ENCODE measurements at regions not wholly inside any gene's neighbourhood (a gene's known extent, or its start where the extent isn't known, plus 50 kb on each side); places are given as distances from the start of the nearest gene placed in this dataset.
A peak's percentile ranks its signal among the peaks of the same experiment; 100 is the strongest.

DNA sequence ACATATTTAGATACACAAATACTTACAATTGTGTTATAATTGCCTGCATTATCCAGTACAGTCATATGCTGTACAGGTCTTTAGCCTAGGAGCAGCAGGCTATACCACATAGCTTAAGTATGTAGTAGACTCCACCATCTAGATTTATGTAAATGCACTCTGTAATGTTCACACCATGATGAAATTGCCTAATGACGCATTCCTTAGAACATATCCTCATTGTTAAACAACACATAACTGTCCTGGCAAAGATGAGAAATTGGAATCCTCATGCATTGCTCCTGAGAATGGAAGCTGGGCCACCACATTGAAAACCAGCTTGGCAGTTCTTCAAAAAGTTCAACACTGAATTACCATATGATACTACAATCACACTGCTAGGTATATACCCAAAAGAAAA, 1002.8 kb upstream of the CELF2 start:
- Histone ChIP-seq H3K36me3 (ENCODE audit: control insufficient read depth in 3 of 3, insufficient read depth in 2 of 3, low read depth in 1 of 3, low read length in 3 of 3) (no peaks in the 10 kb centered on the region), H3K4me1 (ENCODE audit: control insufficient read depth in 3 of 3, insufficient read depth in 2 of 3, low read depth in 1 of 3, low read length in 2 of 3) (no peaks in the 10 kb centered on the region), H3K27ac (ENCODE audit: low read depth in 1 of 3, low read length in 2 of 3) (no peak overlapping the region), H3K27me3 (ENCODE audit: control insufficient read depth in 3 of 3, insufficient read depth in 3 of 3, low read length in 3 of 3) (no peaks in the 10 kb centered on the region), H3K9me3 (ENCODE audit: control insufficient read depth in 2 of 2, insufficient read depth in 1 of 2, low read depth in 1 of 2, low read length in 1 of 2) (no peaks in the 10 kb centered on the region), H3K4me3 (ENCODE audit: low read depth in 1 of 3, low read length in 3 of 3) (no peak overlapping the region)
- DNase-seq (no peak), FAIRE-seq (no peak)
- WGBS, 3 donors, result 85 to 89% (median 89%) methylated on average over 1 of the region's 1 CpG

DNA sequence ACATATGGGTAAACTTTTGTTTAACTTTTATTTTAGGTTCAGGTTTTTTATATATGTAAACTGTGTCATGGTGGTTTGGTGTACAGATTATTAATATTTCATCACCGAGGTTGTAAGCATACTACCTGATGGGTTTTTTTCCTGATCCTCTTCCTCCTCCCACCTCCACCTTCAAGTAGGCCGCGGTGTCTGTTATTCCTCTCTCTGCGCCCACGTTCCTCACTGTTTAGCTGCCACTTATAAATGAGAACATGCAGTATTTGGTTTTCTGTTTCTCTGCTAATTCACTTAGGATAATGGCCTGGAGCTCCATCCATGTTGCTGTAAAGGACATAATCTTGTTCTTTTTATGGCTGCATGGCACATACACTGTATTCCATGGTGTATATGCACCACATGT, 1000.0 kb upstream of the CELF2 start:
- FAIRE-seq, result no peak

DNA sequence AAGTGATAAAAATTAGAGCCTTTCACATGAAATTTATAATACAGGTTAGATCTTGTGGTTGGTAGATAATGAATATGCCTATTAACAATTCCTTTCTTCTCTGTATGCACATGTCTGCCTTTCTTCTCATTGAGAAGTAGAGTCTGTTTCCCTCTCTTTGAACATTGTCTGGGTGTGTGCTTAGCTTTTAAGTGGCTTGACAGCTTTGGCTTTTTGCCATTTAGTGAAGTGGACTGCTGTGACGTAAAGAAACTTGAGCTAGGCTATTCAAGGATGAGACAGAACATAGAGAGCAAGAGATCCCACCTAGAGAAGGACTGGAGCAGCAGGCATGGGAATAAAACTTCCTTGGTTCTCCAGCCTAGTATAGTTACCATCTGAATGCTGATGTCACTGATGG, 996.7 kb upstream of the CELF2 start:
- no peak for DNase-seq
- no peak for FAIRE-seq
- H3K4me1 ChIP-seq (ENCODE audit: control insufficient read depth in 3 of 3, insufficient read depth in 2 of 3, low read depth in 1 of 3, low read length in 2 of 3), result no peaks in the 10 kb centered on the region
- H3K4me3 ChIP-seq (ENCODE audit: low read depth in 1 of 3, low read length in 3 of 3), result no peak overlapping the region
- WGBS, 3 donors, result 37 to 52% (median 50%) methylated on average over 1 of the region's 1 CpG
- H3K27me3 ChIP-seq (ENCODE audit: control insufficient read depth in 3 of 3, insufficient read depth in 3 of 3, low read length in 3 of 3), result no peaks in the 10 kb centered on the region
- H3K27ac ChIP-seq (ENCODE audit: low read depth in 1 of 3, low read length in 2 of 3), result no peak overlapping the region
- H3K36me3 ChIP-seq (ENCODE audit: control insufficient read depth in 3 of 3, insufficient read depth in 2 of 3, low read depth in 1 of 3, low read length in 3 of 3), result no peaks in the 10 kb centered on the region
- no peaks in the 10 kb centered on the region for H3K9me3 ChIP-seq (ENCODE audit: control insufficient read depth in 2 of 2, insufficient read depth in 1 of 2, low read depth in 1 of 2, low read length in 1 of 2)

More for the DNA sequence above, 1000.0 kb upstream of the CELF2 start:
- DNase-seq, result no peak
- Histone ChIP-seq H3K4me3 (ENCODE audit: low read depth in 1 of 3, low read length in 3 of 3) (no peak overlapping the region), H3K9me3 (ENCODE audit: control insufficient read depth in 2 of 2, insufficient read depth in 1 of 2, low read depth in 1 of 2, low read length in 1 of 2) (no peaks in the 10 kb centered on the region), H3K27me3 (ENCODE audit: control insufficient read depth in 3 of 3, insufficient read depth in 3 of 3, low read length in 3 of 3) (no peaks in the 10 kb centered on the region), H3K4me1 (ENCODE audit: control insufficient read depth in 3 of 3, insufficient read depth in 2 of 3, low read depth in 1 of 3, low read length in 2 of 3) (no peaks in the 10 kb centered on the region), H3K27ac (ENCODE audit: low read depth in 1 of 3, low read length in 2 of 3) (no peak overlapping the region), H3K36me3 (ENCODE audit: control insufficient read depth in 3 of 3, insufficient read depth in 2 of 3, low read depth in 1 of 3, low read length in 3 of 3) (no peaks in the 10 kb centered on the region)
- 76 to 84% (median 80%) methylated on average over 5 of the region's 5 CpGs for WGBS, 3 donors

DNA sequence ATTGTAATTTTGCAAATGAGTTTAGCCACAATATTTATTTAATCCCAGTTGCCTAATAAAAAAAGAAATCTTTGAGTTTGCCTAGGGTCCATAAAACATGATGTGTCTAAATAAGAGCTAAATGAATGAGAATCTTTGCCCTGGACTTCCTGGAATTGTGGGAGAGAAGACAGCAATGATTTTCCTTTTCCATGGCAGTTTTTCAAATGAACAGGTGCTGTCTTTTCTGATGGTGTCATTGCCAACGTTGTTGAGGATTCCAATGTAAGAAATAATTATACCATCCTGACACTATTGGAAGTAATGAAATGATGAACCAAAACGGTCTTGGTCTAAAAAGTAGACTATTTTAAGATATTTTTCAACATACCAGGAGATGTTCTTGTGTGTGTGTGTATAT, 984.7 kb upstream of the CELF2 start:
- DNase-seq (no peak), FAIRE-seq (no peak)
- H3K27me3 ChIP-seq (ENCODE audit: control insufficient read depth in 3 of 3, insufficient read depth in 3 of 3, low read length in 3 of 3), result no peaks in the 10 kb centered on the region
- H3K4me1 ChIP-seq (ENCODE audit: control insufficient read depth in 3 of 3, insufficient read depth in 2 of 3, low read depth in 1 of 3, low read length in 2 of 3), result no peaks in the 10 kb centered on the region
- H3K4me3 ChIP-seq (ENCODE audit: low read depth in 1 of 3, low read length in 3 of 3), result no peak overlapping the region
- 45 to 62% (median 54%) methylated on average over 2 of the region's 2 CpGs for WGBS, 3 donors
- no peaks in the 10 kb centered on the region for H3K36me3 ChIP-seq (ENCODE audit: control insufficient read depth in 3 of 3, insufficient read depth in 2 of 3, low read depth in 1 of 3, low read length in 3 of 3)
- H3K9me3 ChIP-seq (ENCODE audit: control insufficient read depth in 2 of 2, insufficient read depth in 1 of 2, low read depth in 1 of 2, low read length in 1 of 2), result no peaks in the 10 kb centered on the region
- H3K27ac ChIP-seq (ENCODE audit: low read depth in 1 of 3, low read length in 2 of 3), result no peak overlapping the region

DNA sequence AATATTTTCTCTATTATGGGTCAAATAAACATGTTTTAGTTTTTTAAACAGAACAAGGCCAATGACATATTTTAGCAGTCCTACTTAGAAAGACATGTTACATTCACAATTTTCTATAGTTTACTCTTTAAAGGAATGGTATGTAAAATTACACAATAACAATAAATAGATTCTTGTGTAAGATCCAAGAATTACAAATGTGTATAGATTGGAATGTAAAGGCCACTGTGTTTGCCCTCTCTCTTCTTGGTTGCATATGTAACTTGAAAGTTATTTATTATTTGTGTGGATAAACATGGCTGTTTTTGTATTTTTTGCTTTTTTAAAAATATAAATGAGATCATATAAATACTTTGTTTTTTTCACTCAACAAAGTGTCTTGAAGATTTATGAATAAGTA, 979.3 kb upstream of the CELF2 start:
- DNase-seq, result no peak
- FAIRE-seq, result no peak
- no peak overlapping the region for H3K27ac ChIP-seq (ENCODE audit: low read depth in 1 of 3, low read length in 2 of 3)
- H3K4me1 ChIP-seq (ENCODE audit: control insufficient read depth in 3 of 3, insufficient read depth in 2 of 3, low read depth in 1 of 3, low read length in 2 of 3), result no peaks in the 10 kb centered on the region
- no peaks in the 10 kb centered on the region for H3K36me3 ChIP-seq (ENCODE audit: control insufficient read depth in 3 of 3, insufficient read depth in 2 of 3, low read depth in 1 of 3, low read length in 3 of 3)
- H3K9me3 ChIP-seq (ENCODE audit: control insufficient read depth in 2 of 2, insufficient read depth in 1 of 2, low read depth in 1 of 2, low read length in 1 of 2), result no peaks in the 10 kb centered on the region
- no peaks in the 10 kb centered on the region for H3K27me3 ChIP-seq (ENCODE audit: control insufficient read depth in 3 of 3, insufficient read depth in 3 of 3, low read length in 3 of 3)
- no peak overlapping the region for H3K4me3 ChIP-seq (ENCODE audit: low read depth in 1 of 3, low read length in 3 of 3)

DNA sequence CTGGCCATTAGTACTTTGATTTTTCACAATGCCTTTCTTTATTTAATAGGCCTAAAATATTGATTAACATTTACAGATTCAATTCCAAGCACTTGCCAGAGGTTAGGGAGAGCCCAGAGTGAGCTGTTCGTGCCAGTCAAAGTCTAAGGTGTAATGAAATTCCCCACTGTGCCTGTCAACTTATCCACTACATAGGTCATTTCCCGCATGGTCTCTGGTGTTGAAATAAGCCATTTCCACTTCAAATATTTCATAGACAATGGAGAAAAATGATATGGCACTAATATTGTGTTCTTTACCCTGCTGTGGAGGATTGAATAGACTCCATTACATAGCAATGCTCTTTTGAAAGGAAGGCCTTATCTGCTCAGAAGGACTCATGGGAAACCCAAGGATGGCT, 978.1 kb upstream of the CELF2 start:
- H3K27ac ChIP-seq (ENCODE audit: low read depth in 1 of 3, low read length in 2 of 3), result no peak overlapping the region
- H3K36me3 ChIP-seq (ENCODE audit: control insufficient read depth in 3 of 3, insufficient read depth in 2 of 3, low read depth in 1 of 3, low read length in 3 of 3), result no peaks in the 10 kb centered on the region
- WGBS, 3 donors, result 59 to 76% (median 64%) methylated on average over 2 of the region's 2 CpGs
- FAIRE-seq (no peak), DNase-seq (peak in 1 of 2 donors; percentile 26)
- H3K27me3 ChIP-seq (ENCODE audit: control insufficient read depth in 3 of 3, insufficient read depth in 3 of 3, low read length in 3 of 3), result no peaks in the 10 kb centered on the region
- H3K4me1 ChIP-seq (ENCODE audit: control insufficient read depth in 3 of 3, insufficient read depth in 2 of 3, low read depth in 1 of 3, low read length in 2 of 3), result no peaks in the 10 kb centered on the region
- H3K9me3 ChIP-seq (ENCODE audit: control insufficient read depth in 2 of 2, insufficient read depth in 1 of 2, low read depth in 1 of 2, low read length in 1 of 2), result no peaks in the 10 kb centered on the region
- H3K4me3 ChIP-seq (ENCODE audit: low read depth in 1 of 3, low read length in 3 of 3), result no peak overlapping the region

DNA sequence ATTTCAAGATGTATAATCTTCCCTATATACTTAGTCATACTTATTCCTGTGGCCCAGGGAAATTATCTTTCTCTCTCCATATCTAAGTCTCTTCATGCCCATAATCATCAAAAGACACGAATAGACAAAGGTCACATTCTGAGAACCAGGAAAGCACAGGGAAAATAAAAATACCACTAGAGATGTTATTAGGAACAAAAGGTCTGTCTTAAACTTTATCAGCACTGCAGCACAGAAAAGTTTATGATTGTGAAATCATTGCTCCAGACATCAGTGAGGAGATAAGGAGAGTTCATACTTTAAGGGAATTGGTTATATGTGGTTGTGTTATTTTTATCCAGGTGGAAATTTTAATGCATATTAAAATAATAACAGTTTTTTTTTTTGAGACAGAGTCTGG, 974.6 kb upstream of the CELF2 start:
- no peak overlapping the region for H3K27ac ChIP-seq (ENCODE audit: low read depth in 1 of 3, low read length in 2 of 3)
- FAIRE-seq, result no peak
- WGBS, 3 donors, result 0% methylated on average over 1 of the region's 1 CpG
- no peaks in the 10 kb centered on the region for H3K27me3 ChIP-seq (ENCODE audit: control insufficient read depth in 3 of 3, insufficient read depth in 3 of 3, low read length in 3 of 3)
- no peaks in the 10 kb centered on the region for H3K36me3 ChIP-seq (ENCODE audit: control insufficient read depth in 3 of 3, insufficient read depth in 2 of 3, low read depth in 1 of 3, low read length in 3 of 3)
- H3K9me3 ChIP-seq (ENCODE audit: control insufficient read depth in 2 of 2, insufficient read depth in 1 of 2, low read depth in 1 of 2, low read length in 1 of 2), result no peaks in the 10 kb centered on the region
- peak; percentile 3 to 52 for DNase-seq
- no peak overlapping the region for H3K4me3 ChIP-seq (ENCODE audit: low read depth in 1 of 3, low read length in 3 of 3)
- H3K4me1 ChIP-seq (ENCODE audit: control insufficient read depth in 3 of 3, insufficient read depth in 2 of 3, low read depth in 1 of 3, low read length in 2 of 3), result peaks cover 0 to 3% (median 0%) of the 10 kb centered on the region in 3 donors

DNA sequence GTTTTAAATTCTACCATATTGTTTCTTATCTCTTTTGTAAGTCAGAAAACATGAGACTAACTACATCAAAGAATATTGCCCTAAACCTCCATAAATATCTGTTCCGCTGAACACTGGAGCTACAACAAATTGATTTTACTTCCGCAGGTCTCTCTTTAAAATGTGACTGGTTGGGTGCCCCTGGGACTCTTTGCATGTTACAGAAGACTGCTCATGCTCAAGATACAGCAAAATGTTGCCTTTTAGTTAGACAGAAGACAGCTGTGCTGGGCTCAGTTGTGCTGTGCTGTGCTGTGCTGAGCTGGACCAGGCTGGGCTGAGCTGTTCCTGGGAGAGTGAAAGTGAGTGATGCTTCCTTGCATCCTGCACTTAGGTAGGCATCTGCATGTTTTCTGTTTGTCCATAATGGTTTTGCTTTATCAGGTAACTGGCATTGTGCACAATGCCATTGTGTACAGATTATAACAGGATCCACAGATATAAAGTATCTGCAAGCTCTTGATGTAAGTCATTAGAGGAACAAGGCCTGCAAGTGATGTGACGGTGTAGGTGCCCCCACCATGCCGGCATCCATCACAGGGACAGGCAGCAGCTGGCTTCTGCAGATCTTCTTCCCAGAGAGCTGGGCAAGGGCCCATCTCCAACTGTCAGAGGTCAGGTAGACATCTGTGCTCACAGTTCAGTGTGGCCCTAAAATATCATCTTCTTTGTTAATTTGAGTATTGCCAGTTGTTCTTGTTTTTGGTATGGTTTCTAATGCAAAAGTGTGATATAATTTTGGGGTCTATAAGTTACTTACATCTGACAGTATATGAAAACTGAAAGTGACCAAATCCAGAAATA, 972.5 kb upstream of the CELF2 start:
- Histone ChIP-seq H3K9me3 (ENCODE audit: control insufficient read depth in 2 of 2, insufficient read depth in 1 of 2, low read depth in 1 of 2, low read length in 1 of 2) (no peaks in the 10 kb centered on the region), H3K36me3 (ENCODE audit: control insufficient read depth in 3 of 3, insufficient read depth in 2 of 3, low read depth in 1 of 3, low read length in 3 of 3) (no peaks in the 10 kb centered on the region), H3K27ac (ENCODE audit: low read depth in 1 of 3, low read length in 2 of 3) (no peak overlapping the region), H3K27me3 (ENCODE audit: control insufficient read depth in 3 of 3, insufficient read depth in 3 of 3, low read length in 3 of 3) (no peaks in the 10 kb centered on the region), H3K4me1 (ENCODE audit: control insufficient read depth in 3 of 3, insufficient read depth in 2 of 3, low read depth in 1 of 3, low read length in 2 of 3) (peaks cover 0 to 3% (median 0%) of the 10 kb centered on the region in 3 donors), H3K4me3 (ENCODE audit: low read depth in 1 of 3, low read length in 3 of 3) (no peak overlapping the region)
- 85 to 91% (median 90%) methylated on average over 4 of the region's 4 CpGs for WGBS, 3 donors
- DNase-seq, result no peak
- no peak for FAIRE-seq

DNA sequence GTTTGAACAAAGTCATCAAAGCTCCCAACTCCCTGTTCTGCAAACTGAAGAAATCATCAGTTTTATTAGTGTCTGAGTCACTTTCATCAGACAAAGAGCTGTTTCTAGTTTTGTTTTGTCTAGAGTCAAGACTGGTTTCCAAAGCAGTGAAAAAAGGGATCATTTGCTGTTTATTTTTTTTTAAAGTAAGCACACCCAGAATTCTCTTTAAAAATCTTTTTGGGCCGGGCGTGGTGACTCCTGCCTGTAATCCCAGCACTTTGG, 972.0 kb upstream of the CELF2 start:
- H3K27me3 ChIP-seq (ENCODE audit: control insufficient read depth in 3 of 3, insufficient read depth in 3 of 3, low read length in 3 of 3), result no peaks in the 10 kb centered on the region
- peaks cover 0 to 3% (median 0%) of the 10 kb centered on the region in 3 donors for H3K4me1 ChIP-seq (ENCODE audit: control insufficient read depth in 3 of 3, insufficient read depth in 2 of 3, low read depth in 1 of 3, low read length in 2 of 3)
- H3K4me3 ChIP-seq (ENCODE audit: low read depth in 1 of 3, low read length in 3 of 3), result no peak overlapping the region
- no peaks in the 10 kb centered on the region for H3K9me3 ChIP-seq (ENCODE audit: control insufficient read depth in 2 of 2, insufficient read depth in 1 of 2, low read depth in 1 of 2, low read length in 1 of 2)
- FAIRE-seq, result no peak
- no peaks in the 10 kb centered on the region for H3K36me3 ChIP-seq (ENCODE audit: control insufficient read depth in 3 of 3, insufficient read depth in 2 of 3, low read depth in 1 of 3, low read length in 3 of 3)
- H3K27ac ChIP-seq (ENCODE audit: low read depth in 1 of 3, low read length in 2 of 3), result no peak overlapping the region
- DNase-seq, result peak in 1 of 2 donors; percentile 12
- WGBS, 3 donors, result 73 to 87% (median 84%) methylated on average over 2 of the region's 2 CpGs

Data from small intestine (tissue), 7 donors.